ENCODE measurements at regions not wholly inside any gene's neighbourhood (a gene's known extent, or its start where the extent isn't known, plus 50 kb on each side); places are given as distances from the start of the nearest gene placed in this dataset.
"Not testable (repeated sequence)": the region's sequence is repeated elsewhere in the genome, so short reads cannot be mapped to it uniquely, and the experiment has no call there.

DNA sequence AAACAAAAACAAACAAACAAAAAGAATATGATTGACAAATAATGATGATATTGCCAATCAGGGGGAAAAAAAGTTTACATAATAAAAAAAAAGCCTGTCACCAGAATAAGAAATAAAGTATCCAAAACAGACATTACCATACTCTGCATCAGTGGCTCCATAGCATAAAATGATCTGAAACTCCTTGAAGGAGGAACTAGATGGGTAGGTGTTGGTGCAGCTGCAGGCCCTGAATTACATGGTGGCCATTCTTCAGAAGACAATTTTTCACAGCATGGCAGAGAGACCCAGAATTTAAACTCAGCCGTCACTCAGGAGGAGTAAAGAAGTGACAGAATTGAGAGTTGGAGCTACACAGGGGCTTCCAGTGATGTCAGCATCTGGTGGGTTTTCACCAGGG, 60.2 kb downstream of the GLUL start:
- DNase-seq (ENCODE audit: low spot score) = no peak

GRCh38 chr1:182330303-182330702, 61.3 kb downstream of the GLUL start:
- DNase-seq (ENCODE audit: low spot score) = no peak

DNA sequence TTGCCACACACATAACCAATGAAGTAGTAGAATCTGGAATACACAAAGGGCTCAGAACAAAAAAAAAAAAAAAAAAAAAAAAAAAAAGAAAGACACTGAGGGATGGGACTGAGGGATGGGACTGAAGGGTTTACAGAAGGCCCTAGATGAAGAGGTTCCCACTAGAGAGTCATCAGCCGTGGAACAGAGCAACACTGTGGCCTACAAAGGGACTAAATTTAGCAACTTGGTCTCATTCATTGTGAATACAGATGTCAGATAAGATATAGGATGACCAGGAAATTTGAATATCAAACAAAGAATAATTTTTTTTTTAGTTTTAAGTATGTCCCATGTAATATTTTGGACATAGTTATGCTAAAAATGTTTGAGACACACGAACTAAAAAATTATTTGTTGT, 62.1 kb downstream of the GLUL start:
- no peak for DNase-seq (ENCODE audit: low spot score)

DNA sequence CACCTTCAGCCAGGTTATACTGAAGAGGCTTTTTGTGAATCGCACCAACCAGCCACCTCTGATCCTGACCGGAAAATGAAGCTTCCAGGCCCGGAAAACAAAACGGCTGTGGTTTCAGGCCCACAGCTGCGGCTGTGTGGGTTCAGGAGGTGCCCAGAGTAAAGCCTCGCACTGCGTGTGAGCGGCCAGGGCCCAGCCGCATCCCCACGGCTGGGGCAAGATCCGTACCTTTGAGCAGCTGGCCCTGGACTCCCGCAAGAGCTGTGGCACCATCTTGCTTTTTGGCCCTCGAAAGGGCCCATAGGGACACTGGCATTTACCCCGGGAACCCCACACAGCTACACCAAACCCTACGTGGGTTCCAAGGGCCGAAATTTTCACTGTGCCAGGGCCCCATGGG, 63.0 kb downstream of the GLUL start:
- DNase-seq (ENCODE audit: low spot score) = no peak

GRCh38 chr1:182325339-182325738, 66.3 kb downstream of the GLUL start:
- no peak for DNase-seq (ENCODE audit: low spot score)

GRCh38 chr1:182321532-182321931, 70.1 kb downstream of the GLUL start:
- DNase-seq (ENCODE audit: low spot score) = not testable (repeated sequence)

- DNase-seq (ENCODE audit: low spot score) = no peak
These were observed 73.9 kb downstream of the GLUL start for GRCh38 chr1:182317611-182318161.

GRCh38 chr1:182316454-182316853, 75.1 kb downstream of the GLUL start:
- not testable (repeated sequence) for DNase-seq (ENCODE audit: low spot score)

- DNase-seq (ENCODE audit: low spot score) = no peak
These were observed 76.4 kb downstream of the GLUL start for GRCh38 chr1:182315167-182315556.

DNA sequence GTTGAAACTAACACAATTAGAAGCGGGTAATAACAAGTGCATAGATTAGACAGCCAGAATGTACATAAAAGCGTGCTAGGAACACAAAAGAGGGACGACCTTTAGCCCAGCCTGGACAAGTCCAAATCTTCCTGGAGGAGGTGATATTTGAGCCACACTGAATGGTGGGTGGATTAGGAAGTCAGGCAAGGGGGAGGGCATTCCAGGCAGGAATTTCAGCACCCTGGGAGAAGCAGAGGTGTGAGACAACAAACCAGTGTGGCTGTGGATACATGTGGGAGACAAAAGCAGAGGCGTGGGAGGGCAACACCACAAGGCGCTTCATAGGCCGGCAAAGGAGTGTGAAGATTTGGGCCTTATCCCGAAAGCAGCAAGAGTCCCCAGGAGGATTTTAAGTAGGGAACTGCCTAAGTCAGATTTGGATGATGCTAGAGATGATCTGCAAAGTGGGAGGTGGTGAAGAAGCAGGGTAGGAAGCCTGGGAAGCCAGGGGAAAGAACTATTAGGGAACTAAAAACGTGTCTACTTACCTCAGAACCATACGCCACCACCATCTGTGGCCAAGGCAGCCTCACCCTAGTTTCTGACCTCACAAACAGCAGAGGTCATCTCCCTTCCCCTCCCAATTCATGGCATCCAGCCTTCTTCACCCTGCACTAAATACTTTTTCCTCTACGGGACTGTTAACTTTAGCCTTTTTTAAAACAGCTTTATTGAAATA, 81.8 kb downstream of the GLUL start:
- peak; percentile 15 for DNase-seq (ENCODE audit: low spot score)

GRCh38 chr1:182308826-182309225, 82.8 kb downstream of the GLUL start:
- DNase-seq (ENCODE audit: low spot score) = no peak

GRCh38 chr1:182307486-182307885, 84.1 kb downstream of the GLUL start:
- DNase-seq (ENCODE audit: low spot score) = not testable (repeated sequence)

- no peak for DNase-seq (ENCODE audit: low spot score)
These were observed 85.7 kb downstream of the GLUL start for GRCh38 chr1:182305861-182306260.

DNA sequence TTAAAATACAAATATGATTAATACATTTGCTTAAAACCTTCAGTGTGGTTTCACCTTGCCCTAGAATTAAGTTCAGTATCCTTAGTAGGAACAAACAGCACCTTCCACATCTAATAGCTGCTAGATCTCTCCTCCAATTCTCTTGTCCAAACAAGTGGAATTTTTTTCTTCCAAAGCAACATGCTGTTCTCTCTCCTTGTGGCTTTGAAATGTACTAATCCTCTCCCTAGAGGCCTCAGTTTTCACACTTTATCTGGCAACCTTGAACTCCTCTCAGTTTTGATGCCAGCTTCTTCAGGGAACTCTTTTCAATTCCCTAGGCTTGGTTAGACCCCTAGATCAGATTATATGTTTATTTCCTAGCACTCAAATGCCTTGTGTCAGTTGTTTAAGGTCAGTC, 87.0 kb downstream of the GLUL start:
- DNase-seq (ENCODE audit: low spot score) = no peak

DNA sequence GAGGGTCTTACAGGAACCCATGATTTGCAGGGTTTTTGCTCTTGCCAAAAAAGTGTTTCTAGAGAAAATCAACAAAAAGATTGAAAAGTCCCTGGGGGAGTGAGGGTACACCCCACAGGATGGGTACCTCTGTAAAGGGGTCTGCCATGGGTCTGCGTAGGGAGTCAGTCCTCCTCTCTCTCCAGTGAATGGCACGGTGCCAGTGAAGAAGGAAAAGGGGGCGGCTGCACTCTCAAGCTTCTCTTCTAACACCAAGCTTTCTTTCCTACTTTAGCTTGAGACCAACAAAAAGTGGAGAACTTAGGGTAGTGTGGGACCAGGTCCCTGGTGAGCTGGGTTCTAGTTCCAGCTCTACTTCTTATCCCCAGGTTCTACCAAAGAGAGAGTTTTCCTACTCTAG, 87.4 kb downstream of the GLUL start:
- DNase-seq (ENCODE audit: low spot score) = no peak

GRCh38 chr1:182303778-182304177, 87.8 kb downstream of the GLUL start:
- no peak for DNase-seq (ENCODE audit: low spot score)

DNA sequence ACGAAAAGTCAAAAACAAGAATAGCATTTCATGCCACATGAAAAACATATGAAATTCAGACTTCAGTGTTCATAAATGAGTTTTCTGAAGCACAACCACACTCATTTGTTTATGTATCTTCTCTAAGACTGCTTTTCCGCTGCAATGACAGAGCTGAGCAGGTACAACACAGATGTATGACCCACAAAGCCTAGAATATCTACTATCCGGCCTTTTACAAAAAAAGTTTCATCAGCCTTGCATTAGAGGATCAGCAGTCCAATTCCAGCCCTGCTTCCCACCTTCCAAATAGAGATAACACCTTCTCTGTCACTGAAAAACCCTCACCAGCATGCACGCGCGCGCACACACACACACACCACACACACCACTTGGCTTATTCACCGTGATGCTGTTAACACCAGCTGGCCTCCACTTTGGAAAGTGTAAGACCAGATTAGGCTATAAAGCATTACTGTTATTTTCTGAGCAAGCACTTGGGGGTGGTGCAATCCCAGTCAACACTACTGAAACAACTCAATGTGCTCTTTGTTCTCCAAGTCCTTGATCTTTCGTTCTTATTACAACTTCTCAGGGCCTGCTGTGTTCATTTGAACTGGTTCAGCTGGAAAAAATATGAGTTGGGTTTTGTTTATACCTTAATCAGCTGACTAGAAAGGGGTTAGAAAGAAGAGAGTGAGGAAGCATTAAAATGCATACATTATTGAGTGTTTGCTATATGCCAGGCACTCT, 90.0 kb downstream of the GLUL start:
- peak; percentile 82 for DNase-seq (ENCODE audit: low spot score)

GRCh38 chr1:182301026-182301436, 90.6 kb downstream of the GLUL start:
- no peak for DNase-seq (ENCODE audit: low spot score)

DNA sequence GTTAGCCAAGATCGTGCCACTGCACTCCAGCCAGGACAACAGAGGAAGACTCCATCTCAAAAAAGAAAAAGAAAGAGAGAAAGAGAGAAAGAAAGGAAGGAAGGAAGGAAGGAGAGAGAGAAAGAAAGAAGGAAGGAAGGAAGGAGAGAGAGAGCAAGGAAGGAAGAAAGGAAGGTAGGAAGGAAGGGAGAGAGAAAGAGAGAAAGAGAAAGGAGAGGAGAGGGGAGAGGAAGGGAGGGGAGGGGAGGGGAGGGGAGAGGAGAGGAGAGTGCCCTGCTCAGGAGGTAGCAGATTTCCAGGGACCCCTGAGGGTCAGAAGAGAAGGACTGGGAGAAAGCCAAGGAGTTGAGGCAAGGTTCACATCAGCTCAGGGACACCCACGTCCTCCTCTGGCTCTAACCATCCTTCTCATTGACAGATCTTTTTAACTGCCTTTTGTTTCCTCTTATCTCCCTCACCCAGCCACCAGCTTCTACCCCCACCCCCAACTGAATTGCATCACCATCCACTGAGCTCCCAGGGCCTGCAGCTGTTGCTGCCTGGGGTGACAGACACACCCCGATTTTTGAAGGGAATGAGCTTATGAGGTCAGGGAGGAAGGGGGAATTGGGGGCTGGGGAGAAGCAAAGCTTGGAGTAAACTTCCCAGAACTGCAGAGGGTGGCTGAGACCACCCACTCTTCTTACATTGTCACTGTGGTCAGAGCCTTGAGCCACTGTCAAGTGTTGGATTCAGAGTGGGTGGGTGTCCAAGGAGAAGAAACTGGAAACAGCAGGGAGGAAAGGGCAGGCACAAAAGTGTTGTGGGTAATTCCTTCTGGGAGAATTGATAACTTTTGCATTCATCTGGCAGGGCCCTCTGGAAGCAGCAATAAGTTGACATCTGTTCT, 91.6 kb downstream of the GLUL start:
- peak; percentile 63 for DNase-seq (ENCODE audit: low spot score)

GRCh38 chr1:182299054-182299727, 92.4 kb downstream of the GLUL start:
- not testable (repeated sequence) for DNase-seq (ENCODE audit: low spot score)

GRCh38 chr1:182297335-182297734, 94.3 kb downstream of the GLUL start:
- DNase-seq (ENCODE audit: low spot score) = no peak

GRCh38 chr1:182295697-182296096, 95.9 kb downstream of the GLUL start:
- DNase-seq (ENCODE audit: low spot score) = no peak
